Upper lobe of left lung (tissue), 4 donors: ENCODE measurements at regions not wholly inside any gene's neighbourhood (a gene's known extent, or its start where the extent isn't known, plus 50 kb on each side); places are given as distances from the start of the nearest gene placed in this dataset.

Experiments used
- EP300 ChIP-seq, 4 donors: sonication (generic); formaldehyde crosslinking; IDR thresholded peaks; one replicate each; pipeline ENCODE4 v1.5.1; 2017; ENCODE audit warnings: antibody characterized with exemption in 4 of 4, control low read depth in 2 of 4
- POLR2A ChIP-seq, 4 donors: fragments of 450-650 bp; IDR thresholded peaks; one replicate each; pipeline ENCODE4 v1.5.1; 2016 to 2017; ENCODE audit warnings: antibody characterized with exemption in 4 of 4, mild to moderate bottlenecking in 2 of 4
- POLR2AphosphoS5 ChIP-seq, 2 donors: sonication (generic); formaldehyde crosslinking; IDR thresholded peaks; one replicate each; pipeline ENCODE4 v1.5.1; 2017; ENCODE audit warnings: antibody characterized with exemption in 2 of 2
- TF ChIP-seq, protein P1 (sequence below), 6 experiments: fragments of 450-650 bp in 4 of 6; fragments of 200-600 bp in 2 of 6; sonication (generic) in 2 of 6; IDR thresholded peaks; one replicate each; pipeline ENCODE4 v1.5.1; 2016 to 2019; ENCODE audit warnings: antibody characterized with exemption in 6 of 6

DNA sequence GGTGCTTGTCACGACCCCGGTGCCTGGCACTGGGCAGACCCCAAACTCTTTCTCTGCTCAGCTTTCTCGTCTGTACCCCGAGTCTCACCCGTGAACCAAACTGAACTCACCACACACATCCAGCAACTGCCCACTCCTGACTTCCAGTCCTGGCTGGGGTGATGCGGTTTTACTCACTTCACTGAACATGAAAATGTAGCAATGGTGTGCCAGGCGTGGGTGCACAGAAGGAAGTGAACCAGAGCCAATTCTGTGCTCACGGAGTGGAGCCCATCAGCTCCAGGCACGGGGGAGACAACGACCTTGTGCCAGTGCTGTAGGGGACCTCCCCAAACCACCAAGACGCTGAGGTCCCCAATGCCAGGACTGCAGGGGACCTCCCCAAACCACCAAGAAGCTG, 78.7 kb upstream of the AFDN start:
- TF ChIP-seq EP300 (IDR thresholded peaks at IDR 0.05) = no peak
- TF ChIP-seq, protein P1, sequence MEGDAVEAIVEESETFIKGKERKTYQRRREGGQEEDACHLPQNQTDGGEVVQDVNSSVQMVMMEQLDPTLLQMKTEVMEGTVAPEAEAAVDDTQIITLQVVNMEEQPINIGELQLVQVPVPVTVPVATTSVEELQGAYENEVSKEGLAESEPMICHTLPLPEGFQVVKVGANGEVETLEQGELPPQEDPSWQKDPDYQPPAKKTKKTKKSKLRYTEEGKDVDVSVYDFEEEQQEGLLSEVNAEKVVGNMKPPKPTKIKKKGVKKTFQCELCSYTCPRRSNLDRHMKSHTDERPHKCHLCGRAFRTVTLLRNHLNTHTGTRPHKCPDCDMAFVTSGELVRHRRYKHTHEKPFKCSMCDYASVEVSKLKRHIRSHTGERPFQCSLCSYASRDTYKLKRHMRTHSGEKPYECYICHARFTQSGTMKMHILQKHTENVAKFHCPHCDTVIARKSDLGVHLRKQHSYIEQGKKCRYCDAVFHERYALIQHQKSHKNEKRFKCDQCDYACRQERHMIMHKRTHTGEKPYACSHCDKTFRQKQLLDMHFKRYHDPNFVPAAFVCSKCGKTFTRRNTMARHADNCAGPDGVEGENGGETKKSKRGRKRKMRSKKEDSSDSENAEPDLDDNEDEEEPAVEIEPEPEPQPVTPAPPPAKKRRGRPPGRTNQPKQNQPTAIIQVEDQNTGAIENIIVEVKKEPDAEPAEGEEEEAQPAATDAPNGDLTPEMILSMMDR (IDR thresholded peaks at IDR 0.05) = no peak
- TF ChIP-seq POLR2A (IDR thresholded peaks at IDR 0.05) = no peak
- TF ChIP-seq POLR2AphosphoS5 (IDR thresholded peaks at IDR 0.05) = no peak
